NCI-H748 (cell line): ENCODE measurements at regions not wholly inside any gene's neighbourhood (a gene's known extent, or its start where the extent isn't known, plus 50 kb on each side); places are given as distances from the start of the nearest gene placed in this dataset.

Experiments used
- DNase-seq: peaks from one replicate; lab custom pipeline; 2025; ENCODE audit not compliant: unreplicated experiment; lab: John Stamatoyannopoulos, UW

DNA sequence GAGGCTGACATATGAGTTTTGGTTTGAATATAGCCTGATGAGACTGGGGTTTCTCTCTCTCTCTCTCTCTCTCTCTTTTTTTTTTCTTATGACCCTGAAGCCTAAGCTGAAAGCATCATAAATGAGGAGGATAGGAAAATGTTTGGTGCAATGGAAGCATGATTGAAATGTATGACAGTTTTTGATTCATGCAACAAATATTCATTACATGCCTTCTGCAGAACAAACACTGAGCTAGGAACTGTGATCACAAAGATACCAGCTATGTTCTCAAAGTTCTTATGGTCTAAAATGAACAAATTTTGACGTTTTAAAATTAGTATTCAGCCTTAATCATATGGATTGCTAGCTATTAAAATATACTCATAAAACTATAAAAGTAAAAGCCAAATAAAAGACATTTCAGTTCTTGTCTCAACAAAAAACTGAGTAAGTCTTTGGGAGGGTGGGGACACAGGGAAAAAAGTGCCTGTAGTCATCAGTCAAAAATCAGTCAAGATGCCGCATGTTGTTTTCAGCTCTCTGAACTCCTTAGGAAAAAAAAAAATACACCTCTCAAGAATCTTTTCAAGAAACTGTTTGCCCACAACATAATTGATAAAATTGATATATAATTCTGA is 57.2 kb downstream of the NKX6-1 start:
- DNase-seq = no peak

DNA sequence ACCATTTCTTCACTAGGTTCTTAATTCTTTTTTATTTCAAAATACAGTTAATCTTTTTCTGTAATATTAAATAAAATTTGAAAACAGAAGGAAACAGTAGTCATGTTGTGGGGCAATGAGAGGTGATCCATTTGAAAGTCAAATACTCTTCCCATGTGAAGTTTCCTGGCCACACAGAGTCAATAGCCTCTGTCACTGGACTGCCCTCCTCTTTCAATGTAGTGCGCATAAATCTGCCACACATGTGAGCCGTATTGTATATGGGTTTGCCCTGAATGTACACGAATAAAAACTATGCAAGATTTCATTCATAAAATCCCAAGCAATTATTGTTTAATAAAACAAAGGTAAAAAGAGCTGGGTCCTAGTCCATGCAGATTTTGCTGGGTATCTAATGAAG is 59.1 kb downstream of the NKX6-1 start:
- no peak for DNase-seq

DNA sequence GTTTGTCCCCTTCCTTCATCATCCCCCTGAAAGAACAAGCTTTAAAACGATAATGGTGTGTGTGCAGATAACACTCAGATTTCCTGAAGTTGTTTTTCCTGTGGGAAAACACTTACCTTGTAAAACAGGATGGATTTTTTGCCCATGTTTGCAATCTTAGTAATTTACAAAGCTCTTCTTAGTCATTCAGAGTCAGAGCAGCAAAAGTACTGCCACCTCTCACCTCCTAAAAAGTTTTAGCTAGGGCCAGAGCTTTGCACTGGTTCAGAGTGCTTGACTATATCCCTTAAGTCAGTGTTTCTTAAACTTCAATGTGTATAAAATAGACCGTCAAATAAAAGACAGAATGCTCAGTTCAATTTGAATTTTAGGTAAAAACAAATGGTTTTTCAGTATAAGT is 62.3 kb downstream of the NKX6-1 start:
- DNase-seq = no peak

DNA sequence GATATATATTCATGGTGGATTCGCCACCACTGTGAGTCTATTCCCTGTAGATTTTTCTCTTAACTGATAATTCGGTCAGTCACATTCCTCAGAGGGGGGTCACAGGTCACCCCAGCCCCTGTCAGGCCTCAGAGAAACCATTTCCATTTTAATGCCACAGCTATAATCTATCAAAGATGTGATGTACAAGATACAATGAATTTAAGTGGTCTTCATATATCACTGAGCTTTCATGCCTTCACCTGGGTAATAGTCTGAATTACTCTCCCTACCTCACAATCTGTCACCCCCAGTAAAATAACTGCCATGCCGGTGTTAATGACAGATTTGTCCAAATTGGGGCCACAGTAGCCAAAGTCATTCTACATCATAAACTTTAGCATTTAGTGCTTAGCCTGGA is 64.7 kb downstream of the NKX6-1 start:
- DNase-seq = no peak

DNA sequence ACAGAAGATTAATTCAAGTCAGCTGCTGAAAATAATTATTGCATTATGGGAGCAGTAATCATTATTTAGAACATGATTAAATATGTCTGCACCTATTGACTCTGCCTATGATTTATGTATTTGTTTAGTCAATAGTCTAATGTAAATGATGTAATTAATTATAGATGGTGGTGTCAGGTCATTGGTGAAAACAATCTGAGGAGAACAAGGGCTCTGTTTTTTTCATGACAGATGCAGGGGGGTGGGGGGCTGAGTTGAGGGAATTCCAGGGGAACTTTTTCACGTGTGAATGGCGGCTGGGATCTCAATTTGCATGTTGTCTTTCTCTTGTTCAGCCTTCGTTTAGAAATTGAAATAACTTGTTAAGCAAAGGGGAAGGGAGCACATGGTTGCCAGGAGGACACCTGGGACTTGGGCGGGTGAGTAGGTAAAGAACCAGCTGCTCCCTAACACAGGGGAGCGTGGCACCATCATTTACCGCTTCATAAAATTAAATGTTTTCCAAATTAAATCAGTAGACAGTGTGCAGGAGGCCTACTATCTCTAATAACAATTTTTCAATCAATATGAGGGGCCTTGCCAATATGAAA is 65.4 kb downstream of the NKX6-1 start:
- peak; percentile 34 for DNase-seq

DNA sequence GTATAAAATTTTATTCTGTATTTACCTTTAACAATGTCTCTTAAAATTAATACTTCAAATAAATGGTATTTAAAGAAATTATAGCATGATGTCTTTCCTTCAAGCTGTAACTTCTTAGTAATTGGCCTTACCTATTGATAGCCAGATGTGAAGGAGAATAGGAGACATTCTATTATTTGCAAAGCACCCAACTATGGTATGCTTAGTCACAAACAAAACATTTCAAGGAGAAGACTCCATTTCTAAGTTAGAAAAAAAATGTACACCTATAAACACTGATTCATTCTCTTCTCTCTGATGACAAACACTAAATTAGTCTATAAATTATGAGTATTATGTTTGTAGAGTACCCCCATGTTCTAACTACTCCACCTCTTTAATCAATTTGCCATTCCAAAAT is 66.4 kb downstream of the NKX6-1 start:
- DNase-seq = no peak

DNA sequence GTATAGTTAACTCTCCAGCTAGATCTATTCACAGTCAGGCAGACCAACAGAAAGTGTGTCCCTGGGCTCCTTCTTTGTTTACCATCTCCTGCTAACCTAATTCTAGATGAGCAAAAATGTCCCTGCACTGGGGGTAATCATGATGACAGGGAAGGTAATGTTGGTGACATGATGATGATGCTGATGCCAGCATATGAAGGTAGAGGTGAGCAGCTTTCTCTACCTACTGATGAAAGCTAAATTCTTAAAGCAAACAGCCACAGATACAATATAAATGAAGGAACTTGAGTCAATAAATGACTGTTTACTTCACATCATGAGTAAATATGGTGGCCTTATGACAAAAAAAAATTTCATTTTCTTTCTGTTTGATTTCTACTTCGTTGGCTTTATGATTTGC is 78.5 kb downstream of the NKX6-1 start:
- DNase-seq = no peak

DNA sequence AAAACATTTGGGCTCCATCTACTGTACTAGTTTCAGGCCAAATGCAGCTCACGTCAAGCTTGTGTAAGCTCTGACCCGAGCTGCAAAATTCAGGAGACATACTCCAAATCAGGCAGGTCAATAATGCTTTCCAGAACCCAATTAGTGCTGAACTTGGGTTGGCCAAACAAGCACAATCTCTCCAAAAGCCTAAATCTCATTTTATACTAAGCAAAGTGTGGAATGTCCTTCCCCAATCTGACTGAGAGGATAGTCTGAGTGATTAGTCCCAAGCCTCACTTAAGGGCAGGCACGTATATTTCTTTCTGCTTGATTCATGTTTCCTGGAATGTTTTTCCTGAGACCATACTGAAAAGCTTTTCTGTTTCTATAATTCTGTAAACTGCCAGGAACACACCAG is 79.9 kb downstream of the NKX6-1 start:
- no peak for DNase-seq

DNA sequence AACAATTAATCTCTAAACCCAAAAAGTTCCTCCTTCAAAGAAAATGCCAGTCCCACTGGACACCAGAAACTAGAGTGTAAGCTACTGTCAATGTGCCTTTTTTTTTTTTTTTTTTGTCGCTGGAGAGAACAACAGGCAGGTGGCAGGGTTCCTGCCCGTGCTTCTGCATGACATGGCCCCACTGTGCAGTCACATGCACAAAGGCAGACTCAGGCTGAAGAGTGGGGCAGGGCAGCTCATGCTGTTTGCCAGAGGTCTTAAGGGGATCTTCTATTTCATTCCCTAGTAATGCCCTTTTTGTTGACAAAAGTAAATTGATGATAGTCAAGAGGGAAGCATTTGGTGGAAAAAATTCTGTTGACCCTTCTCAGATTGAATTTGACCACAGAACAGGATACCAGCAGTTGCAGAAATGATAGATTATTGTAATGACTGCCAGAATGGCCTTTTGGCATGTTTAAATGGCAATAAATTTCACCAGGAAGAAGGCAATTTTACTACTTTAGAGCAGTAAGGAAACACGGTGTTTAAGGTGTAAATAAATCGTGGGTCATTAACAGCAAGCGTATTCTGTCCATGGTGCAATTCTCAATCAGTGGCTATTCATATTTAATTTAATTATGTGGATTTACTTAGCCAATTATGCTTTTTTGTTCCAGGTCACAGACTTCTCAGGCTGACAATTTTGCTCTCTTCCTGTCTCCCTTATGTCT is 80.9 kb downstream of the NKX6-1 start:
- DNase-seq = peak; percentile 97

DNA sequence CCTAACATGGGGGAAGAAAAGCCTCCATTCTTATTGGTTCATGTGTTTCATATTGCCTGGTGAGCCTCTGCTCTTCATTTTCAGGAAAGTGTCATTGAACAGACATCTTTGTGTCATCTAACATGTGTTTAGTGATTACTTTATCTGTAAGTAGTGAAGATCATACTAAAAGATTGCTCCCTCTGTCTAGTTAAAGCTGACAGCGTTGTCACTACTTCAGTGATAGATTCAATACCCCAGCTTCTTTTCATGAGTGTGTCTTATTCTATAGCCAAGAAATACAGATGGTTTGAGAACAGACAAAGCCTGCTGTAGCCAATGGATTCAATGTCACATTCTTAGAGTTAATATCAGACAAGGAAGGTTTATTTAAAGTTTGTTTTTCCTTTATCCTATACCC is 85.1 kb downstream of the NKX6-1 start:
- no peak for DNase-seq

DNA sequence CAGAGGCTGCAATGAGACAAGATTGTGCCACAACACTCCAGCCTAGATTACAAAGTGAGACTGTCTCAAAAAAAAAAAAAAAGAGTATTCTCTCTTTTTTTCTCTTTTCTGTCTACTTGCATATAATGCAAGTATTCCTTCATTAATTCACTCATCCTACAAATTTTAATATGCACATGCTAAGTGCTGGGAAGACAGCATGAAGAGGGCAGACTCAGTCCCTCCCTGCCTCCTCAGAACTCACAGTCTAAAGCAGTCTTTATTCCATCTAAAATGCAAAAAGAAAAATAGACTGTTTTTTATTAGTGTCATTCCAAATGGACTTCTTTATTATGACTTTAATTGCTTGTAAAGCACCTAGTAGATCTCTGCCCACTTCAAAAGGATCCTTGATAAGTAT is 85.6 kb downstream of the NKX6-1 start:
- DNase-seq = no peak

DNA sequence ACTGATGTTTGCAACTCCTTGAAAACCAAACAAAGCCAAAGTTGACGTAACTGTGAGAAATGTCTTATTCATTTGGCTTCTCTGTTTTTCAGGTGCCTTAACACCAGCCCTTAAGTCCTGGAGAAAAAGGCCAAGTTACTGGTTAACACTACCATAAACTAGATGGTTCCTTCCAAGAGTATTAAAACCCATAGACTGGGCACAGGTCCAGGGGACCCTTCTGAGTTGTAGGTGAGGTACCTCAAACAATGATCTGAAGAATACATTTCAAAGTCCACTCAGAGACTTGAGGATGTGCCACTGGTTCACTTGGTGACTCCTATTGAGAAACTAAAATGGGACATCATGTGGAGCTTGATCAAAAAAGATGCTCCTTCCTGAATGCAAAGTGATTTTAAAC is 87.0 kb downstream of the NKX6-1 start:
- no peak for DNase-seq

DNA sequence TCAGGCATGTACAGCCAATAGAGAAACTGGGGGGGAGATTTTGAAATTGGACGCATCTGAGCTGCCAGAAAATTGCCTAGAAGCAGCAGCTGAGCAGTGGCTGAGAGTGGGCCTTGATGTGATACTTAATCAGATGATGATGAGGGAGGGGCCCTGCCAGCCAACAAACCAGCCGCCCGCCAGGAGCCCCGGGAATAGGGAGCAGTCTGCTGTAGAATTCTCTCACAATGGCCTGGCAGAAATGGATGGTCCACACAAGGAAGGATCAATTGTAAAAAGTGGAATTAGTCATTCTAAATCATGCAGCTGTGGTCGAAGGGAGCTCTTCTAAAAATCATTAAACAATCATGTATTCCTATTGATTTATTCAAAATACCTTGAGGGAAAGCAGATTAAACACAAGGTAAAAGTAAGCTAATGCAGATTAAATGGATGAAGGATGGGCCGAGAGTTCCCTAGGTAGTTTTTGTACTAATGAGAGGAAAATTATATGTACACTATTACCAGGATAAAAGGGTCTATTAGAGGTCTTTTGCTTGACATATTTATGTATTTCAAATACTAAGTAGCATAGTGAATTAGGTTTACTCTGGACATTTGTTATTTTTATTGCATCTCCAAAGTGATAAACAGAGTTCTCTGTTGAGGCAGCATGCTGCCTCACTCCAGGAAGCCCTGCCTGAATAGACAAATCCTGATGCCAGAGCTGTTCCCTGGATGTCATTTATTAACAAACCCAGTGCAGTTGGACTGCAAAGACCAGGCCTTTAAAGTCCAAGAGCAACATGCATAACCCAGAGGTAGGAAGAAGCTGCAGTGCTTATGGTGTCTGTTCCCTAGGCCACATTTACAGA is 91.3 kb downstream of the NKX6-1 start:
- DNase-seq = peak; percentile 79

DNA sequence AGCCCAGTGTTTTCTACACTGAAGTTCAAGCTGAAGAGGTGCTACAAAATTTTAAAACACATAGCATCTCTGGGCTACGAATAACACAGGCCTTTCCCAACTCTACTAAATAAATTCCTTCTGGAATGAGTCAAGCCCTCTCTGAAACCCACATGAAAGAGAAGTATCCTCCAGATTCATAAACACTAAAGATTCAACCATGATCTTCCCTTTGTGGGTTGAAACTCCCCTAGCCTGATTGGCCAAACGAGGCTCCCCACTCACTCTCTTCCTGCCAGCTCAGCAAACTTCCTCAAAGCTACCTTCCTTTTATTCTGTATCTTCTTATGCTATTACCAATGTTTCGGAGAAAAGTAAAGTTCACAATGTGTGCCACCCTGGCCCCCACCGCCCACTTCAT is 95.4 kb downstream of the NKX6-1 start:
- DNase-seq = no peak

DNA sequence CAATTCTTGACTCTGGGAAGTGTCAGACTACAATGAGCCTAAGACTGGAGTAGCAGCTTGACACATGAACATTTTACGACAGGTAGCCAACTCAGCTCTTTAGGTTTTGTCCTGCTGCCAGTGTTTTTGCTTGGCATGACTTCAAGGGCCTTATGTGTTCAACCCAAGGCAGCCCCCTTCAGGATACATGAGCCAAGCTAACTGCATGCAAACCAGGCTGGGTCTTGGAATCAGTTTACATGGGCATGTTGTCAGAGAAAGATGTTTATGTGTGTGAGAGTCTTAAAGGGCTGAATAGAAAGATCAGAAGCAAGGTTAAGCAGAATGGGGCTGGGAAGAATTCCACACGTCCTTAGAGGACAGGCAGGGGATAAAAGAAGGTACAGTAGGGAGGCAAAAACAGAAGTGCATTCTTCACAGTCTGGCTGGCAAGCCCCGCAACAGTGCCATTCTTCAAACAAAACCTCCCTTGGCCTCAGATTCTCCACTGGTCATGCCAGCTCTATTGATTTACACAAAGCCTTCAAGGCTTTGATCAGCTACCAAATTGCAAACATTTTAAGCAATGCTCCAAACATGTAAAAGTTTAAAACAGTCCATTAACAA is 97.3 kb downstream of the NKX6-1 start:
- DNase-seq = peak; percentile 48

DNA sequence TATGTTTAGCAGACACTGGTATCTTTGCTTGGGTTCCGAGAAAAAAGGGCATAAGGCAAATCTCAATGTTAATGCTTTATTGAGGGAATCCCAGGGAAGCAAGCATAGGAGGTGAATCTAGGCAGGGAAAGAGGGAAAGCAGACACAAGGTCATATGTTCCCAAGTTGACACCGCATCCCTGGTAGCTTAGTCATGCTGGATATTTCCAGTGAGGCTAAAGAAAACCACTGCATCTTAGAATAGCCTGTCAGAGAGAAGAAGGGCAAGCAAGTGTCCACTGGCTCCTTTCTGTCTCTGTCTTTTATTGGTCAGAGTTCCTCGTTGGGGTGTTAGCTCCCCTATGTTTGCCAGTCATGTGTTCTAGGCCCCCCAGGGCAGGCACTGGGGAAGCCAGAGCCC is 104.7 kb downstream of the NKX6-1 start:
- no peak for DNase-seq

DNA sequence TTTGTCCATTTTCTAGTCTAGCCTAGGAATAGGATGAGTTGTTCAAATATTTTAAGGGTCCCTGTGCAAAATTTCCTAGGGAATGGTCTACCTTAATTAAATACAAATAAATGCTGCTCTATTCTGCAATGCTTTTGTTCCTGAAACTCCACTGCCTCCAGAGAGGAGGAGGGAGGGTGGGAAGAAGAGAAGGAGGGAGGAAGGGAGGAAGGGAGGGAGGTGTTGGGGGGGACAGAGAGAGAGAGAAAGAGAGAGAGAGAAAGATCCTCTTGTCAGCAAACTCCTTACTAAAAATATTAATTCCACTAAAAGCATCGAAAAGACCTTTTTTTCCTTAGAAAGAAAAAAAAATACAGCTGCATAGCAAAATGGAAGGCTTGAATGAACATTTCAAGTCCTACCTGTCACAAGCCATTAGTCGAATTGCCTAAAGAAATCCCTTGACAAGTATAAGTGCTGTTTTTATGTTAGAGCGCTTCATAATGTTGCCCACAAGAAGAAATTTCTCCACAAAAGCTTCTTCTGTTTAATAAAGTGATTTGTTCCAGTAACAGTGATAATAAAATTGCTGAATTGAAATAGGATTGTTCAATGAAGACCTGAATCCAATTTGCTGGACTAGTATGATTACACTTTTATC is 106.0 kb downstream of the NKX6-1 start:
- no peak for DNase-seq

DNA sequence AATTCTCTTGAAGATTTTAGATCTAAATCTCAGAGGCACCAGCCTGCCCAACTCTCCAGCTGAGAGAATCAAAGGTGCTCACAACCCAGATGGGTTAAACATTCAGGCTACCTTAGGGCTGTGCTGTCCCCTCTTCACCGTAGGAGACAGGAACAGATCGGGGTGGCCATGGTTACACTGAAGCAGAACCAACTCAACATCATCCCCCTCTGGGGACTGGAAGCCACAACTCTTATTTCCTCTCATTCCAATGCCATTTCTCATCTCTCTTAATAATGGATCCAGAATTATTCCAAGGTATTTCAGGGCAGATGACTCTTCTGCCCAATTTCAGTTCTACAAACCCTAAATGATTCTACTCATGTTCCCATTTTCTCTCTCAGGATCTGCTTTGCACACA is 109.7 kb downstream of the NKX6-1 start:
- DNase-seq = no peak

DNA sequence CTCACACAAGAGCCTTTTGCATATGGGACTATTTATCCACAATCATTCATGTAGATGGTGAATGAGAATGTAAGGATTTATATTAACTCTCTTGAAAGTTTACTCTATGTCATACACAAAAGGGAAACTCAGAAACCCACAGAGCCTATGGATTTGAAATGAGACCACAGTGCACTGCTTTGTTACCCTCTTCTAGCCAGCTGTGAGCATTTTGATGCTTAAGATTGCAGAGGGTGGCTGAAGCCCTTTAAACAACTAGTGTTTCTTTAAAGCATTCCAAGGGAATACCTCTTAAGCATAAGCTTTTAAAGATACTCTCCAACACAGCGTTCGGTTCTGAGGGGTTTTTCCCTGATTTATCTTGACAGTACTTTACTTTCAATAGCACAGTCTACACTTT is 113.9 kb downstream of the NKX6-1 start:
- no peak for DNase-seq

DNA sequence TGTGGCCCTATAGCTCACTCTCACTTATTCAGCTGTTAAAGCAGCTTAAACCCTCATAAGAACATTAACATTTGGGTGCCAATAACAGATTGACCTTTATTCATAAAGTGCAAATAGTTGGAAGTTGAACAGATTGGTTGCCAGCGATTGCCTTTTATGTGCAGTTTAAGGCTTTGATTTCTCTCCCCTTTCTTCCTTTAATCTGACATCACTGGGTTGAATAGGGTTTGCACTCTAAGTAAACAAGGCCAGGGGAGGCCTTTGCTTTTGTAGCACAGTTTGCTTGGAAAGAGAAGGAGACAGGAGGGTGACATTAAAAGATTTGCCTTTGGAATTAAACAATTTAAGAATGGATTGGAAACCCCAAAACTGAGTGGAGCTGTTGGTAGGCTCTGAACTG is 114.3 kb downstream of the NKX6-1 start:
- peak; percentile 41 for DNase-seq

DNA sequence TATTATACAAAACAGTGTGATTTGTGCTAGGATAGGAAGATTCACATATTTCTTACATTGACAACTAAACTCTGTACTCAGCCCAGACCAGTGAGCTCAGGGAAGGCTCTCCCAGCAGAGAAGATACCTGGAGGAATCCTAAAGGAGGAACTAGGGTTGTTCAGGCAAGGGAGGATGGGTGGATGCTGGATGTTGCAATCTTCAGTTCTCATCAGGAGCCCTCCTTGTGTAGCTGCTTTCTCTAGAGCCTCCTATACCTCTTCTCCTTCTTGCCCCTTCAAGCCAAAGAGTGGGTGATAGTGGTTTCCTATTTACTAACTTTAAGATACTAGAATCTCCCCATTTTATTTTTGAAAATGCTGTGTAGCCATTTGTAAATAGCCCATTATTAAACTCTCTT is 117.3 kb downstream of the NKX6-1 start:
- DNase-seq = no peak
